A549 (cell line): ENCODE measurements at regions not wholly inside any gene's neighbourhood (a gene's known extent, or its start where the extent isn't known, plus 50 kb on each side); places are given as distances from the start of the nearest gene placed in this dataset.

Source experiments
- ATAC-seq, 2 experiments: fragments of 200-7000 bp in 1 of 2; fragments of >200 bp in 1 of 2; cut with Nextera tagmentation in 1 of 2; cut with Tn5 transposase in 1 of 2; 3 replicates each; pipeline versions ENCODE4 v1.8.0 to v1.9.1; 2018 to 2020; ENCODE audit warnings: mild to moderate bottlenecking in 1 of 2, moderate library complexity in 1 of 2
- CTCF ChIA-PET: fragments of 300-600 bp; sonication (Branson Sonifier 250); formaldehyde crosslinking; extraction: SDS; loops from one replicate; lab custom pipeline; 2021; ENCODE audit warnings: antibody characterized with exemption, inconsistent platforms; lab: Yijun Ruan, JAX
- POLR2A ChIA-PET: fragments of 350-600 bp; formaldehyde crosslinking; extraction: SDS; loops from one replicate; lab custom pipeline; 2021; ENCODE audit warnings: antibody characterized with exemption, inconsistent platforms; lab: Yijun Ruan, JAX
- DNase-seq, 2 experiments: peaks; one replicate each; pipeline versions ENCODE4 v3.0.0 to v3.0.0-alpha.2; 2011 to 2016; ENCODE audit warnings: low read depth in 1 of 2, low spot score in 1 of 2
- FAIRE-seq: peaks from 2 replicates; lab custom pipeline; 2011; peaks lifted over from hg19 to GRCh38; lab: Jason Lieb, UNC
- H3K27ac ChIP-seq, 2 experiments: fragments of >200 bp; sonication (Bioruptor Twin); formaldehyde crosslinking; 3 replicates each; pipeline ENCODE4 v1.5.1; 2016 to 2017
- H3K4me1 ChIP-seq: fragments of >200 bp; sonication (Bioruptor Twin); formaldehyde crosslinking; 3 replicates; pipeline ENCODE4 v1.6.1; 2016
- H3K4me2 ChIP-seq: fragments of >200 bp; sonication (Bioruptor Twin); formaldehyde crosslinking; 3 replicates; pipeline ENCODE4 v1.6.1; 2016
- H3K4me3 ChIP-seq: fragments of >200 bp; sonication (Bioruptor Twin); formaldehyde crosslinking; 3 replicates; pipeline ENCODE4 v1.5.1; 2016
- H3K9me3 ChIP-seq: fragments of >200 bp; sonication (Bioruptor Twin); formaldehyde crosslinking; 3 replicates; pipeline ENCODE4 v1.6.1; 2016
- FOSB ChIP-seq: fragments of 250-450 bp; sonication (Bioruptor Pico); IDR thresholded peaks from 2 replicates; pipeline ENCODE4 v1.5.0; 2020; ENCODE audit warnings: mild to moderate bottlenecking, moderate library complexity
- HDAC2 ChIP-seq: fragments of 200-600 bp; sonication (generic); IDR thresholded peaks from 2 replicates; pipeline ENCODE4 v1.6.1; 2016
- HOXA7 ChIP-seq: fragments of 250-450 bp; sonication (Bioruptor Pico); IDR thresholded peaks from 2 replicates; pipeline ENCODE4 v1.5.0; 2020; ENCODE audit warnings: mild to moderate bottlenecking, moderate library complexity
- JUNB ChIP-seq: fragments of >200 bp; sonication (Bioruptor Twin); formaldehyde crosslinking; IDR thresholded peaks from 2 replicates; pipeline ENCODE4 v1.6.1; 2016
- KDM5A ChIP-seq: fragments of 200-600 bp; sonication (generic); IDR thresholded peaks from 2 replicates; pipeline ENCODE4 v1.6.1; 2016; ENCODE audit warnings: antibody characterized with exemption, mild to moderate bottlenecking
- MAFK ChIP-seq: fragments of 450-650 bp; IDR thresholded peaks from 2 replicates; pipeline ENCODE4 v1.6.1; 2014; ENCODE audit not compliant: partially characterized antibody
- POLR2AphosphoS2 ChIP-seq: conservative IDR thresholded peaks from 2 replicates; pipeline ENCODE4 v1.6.1; 2012; ENCODE audit warnings: low read length, improper control_type of control experiment, inconsistent platforms
- WGBS: methylation state at CpG from one replicate; pipeline ENCODE4 v1.1.6; 2017; ENCODE audit errors: missing lambda C conversion rate; 5-methylcytosine and 5-hydroxymethylcytosine counted together
- TF ChIP-seq, protein P1 (sequence below): fragments of 200-600 bp; sonication (generic); IDR thresholded peaks from 2 replicates; pipeline ENCODE4 v1.6.1; 2016; ENCODE audit warnings: antibody characterized with exemption, mild to moderate bottlenecking, moderate library complexity
- TF ChIP-seq, protein P2 (sequence below): fragments of >200 bp; sonication (Bioruptor Twin); formaldehyde crosslinking; IDR thresholded peaks from 2 replicates; pipeline ENCODE4 v1.6.1; 2016

DNA sequence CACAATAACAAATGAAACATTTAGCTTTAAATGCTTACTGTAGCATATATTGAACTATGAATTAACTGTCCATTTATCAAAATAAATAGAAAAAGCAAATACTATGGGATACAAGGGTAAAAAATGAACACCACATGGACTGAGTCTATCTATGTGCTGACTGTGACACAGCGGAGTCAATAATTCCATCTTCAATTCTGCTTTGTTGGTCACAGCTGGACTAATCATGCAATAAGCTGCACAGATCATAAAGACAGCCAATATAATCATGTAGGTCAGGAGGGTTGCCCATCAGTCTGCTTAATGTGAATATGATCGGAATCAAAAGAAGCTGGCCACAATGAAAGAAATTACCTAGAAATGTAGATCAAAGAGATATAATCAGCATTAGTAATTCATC is 95.7 kb upstream of the FAM47A start:
- WGBS = 40% methylated on average over 2 of the region's 2 CpGs
- Histone ChIP-seq H3K4me1 (no peaks in the 10 kb centered on the region), H3K4me3 (no peak overlapping the region), H3K4me2 (no peak overlapping the region), H3K27ac (no peak overlapping the region), H3K9me3 (no peaks in the 10 kb centered on the region)
- ATAC-seq (no peak), DNase-seq (no peak), FAIRE-seq (no peak)
- ChIA-PET CTCF (no interaction called here), POLR2A (no interaction called here)
- TF ChIP-seq POLR2AphosphoS2 = no peak

DNA sequence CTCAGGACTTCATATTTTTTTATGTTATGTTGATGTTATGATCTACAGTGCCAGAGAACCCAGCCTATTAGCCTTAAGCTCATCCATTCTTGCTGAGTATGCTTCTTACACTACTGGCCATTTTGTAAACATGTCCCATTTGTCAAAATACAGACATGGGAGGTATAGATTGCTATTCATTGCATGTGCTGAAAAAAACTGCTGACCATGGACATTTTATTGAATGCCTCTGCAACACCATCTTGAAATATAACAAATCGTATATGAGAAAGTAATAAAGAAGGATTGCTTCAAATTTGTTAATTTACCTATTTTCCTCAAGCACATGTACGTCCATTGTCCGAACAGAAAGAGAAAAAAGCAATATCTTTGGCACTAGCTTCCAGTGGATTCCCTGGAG is 91.5 kb upstream of the FAM47A start:
- POLR2A ChIA-PET = no interaction called here
- FAIRE-seq (peak; percentile 73), DNase-seq (no peak), ATAC-seq (no peak)
- H3K4me1 ChIP-seq = no peaks in the 10 kb centered on the region
- H3K9me3 ChIP-seq = no peaks in the 10 kb centered on the region
- CTCF ChIA-PET = no interaction called here
- 12% methylated on average over 3 of the region's 3 CpGs for WGBS
- no peak overlapping the region for H3K27ac ChIP-seq
- H3K4me2 ChIP-seq = no peak overlapping the region
- H3K4me3 ChIP-seq = no peak overlapping the region
- no peak for TF ChIP-seq FOSB (CRISPR knock-in tag)
- TF ChIP-seq MAFK = peak; percentile 64
- TF ChIP-seq, protein P1, sequence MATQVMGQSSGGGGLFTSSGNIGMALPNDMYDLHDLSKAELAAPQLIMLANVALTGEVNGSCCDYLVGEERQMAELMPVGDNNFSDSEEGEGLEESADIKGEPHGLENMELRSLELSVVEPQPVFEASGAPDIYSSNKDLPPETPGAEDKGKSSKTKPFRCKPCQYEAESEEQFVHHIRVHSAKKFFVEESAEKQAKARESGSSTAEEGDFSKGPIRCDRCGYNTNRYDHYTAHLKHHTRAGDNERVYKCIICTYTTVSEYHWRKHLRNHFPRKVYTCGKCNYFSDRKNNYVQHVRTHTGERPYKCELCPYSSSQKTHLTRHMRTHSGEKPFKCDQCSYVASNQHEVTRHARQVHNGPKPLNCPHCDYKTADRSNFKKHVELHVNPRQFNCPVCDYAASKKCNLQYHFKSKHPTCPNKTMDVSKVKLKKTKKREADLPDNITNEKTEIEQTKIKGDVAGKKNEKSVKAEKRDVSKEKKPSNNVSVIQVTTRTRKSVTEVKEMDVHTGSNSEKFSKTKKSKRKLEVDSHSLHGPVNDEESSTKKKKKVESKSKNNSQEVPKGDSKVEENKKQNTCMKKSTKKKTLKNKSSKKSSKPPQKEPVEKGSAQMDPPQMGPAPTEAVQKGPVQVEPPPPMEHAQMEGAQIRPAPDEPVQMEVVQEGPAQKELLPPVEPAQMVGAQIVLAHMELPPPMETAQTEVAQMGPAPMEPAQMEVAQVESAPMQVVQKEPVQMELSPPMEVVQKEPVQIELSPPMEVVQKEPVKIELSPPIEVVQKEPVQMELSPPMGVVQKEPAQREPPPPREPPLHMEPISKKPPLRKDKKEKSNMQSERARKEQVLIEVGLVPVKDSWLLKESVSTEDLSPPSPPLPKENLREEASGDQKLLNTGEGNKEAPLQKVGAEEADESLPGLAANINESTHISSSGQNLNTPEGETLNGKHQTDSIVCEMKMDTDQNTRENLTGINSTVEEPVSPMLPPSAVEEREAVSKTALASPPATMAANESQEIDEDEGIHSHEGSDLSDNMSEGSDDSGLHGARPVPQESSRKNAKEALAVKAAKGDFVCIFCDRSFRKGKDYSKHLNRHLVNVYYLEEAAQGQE = no peak
- TF ChIP-seq, all 56 proteins: peak for 1

DNA sequence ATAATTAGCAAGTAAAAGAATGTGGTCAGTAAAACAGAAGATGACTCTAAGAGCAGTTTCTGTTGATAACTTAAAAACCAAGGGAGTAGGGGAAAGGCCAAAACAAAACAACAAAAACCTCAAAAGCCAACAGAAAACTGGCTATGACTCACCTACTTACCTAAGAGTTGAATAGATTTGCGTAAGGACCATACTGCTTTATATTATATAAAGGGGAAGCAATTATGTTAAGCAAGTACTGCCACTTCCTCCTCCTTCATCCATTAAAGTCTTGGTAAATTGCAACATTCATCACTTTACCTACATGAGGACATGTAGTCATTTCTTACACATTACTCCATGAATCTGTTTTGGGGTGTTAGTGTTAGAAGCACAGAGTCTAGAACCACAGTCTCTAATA is 85.9 kb upstream of the FAM47A start:
- DNase-seq (no peak), FAIRE-seq (no peak), ATAC-seq (no peak)
- Histone ChIP-seq H3K4me3 (no peak overlapping the region), H3K9me3 (no peaks in the 10 kb centered on the region), H3K4me2 (no peak overlapping the region), H3K4me1 (no peaks in the 10 kb centered on the region), H3K27ac (no peak overlapping the region)
- ChIA-PET CTCF (no interaction called here), POLR2A (no interaction called here)
- no peak for TF ChIP-seq KDM5A
- no peak for TF ChIP-seq HOXA7
- no peak for TF ChIP-seq HDAC2
- WGBS = 4% methylated on average over 1 of the region's 1 CpG

DNA sequence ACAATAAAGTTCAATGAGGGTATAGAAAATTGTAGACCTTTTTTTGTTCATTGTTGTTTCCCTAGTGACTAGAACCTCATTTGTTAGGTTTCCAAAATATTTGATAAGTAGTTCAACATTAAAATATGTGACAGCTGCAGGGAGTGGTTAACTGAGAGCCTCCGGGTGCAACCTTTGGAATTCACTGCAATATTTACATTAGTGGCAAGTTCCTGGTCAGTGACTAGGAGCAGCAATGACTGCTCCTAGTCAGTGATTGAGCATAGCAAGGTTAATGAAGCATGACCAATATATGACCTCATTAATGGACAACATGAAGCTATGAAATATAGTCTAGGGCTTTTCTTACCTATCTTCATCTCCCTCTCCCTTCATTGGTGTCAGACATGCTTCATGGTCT is 65.8 kb upstream of the FAM47A start:
- no peak overlapping the region for H3K4me2 ChIP-seq
- H3K4me3 ChIP-seq = no peak overlapping the region
- H3K27ac ChIP-seq = no peak overlapping the region
- CTCF ChIA-PET = no interaction called here
- DNase-seq (no peak), ATAC-seq (no peak), FAIRE-seq (peak; percentile 79)
- no peaks in the 10 kb centered on the region for H3K9me3 ChIP-seq
- POLR2A ChIA-PET = no interaction called here
- whole genome bisulfite sequencing = 5% methylated on average over 1 of the region's 1 CpG
- TF ChIP-seq, protein P2, sequence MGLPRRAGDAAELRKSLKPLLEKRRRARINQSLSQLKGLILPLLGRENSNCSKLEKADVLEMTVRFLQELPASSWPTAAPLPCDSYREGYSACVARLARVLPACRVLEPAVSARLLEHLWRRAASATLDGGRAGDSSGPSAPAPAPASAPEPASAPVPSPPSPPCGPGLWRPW = no peak
- TF ChIP-seq JUNB = no peak
- no peaks in the 10 kb centered on the region for H3K4me1 ChIP-seq
